ENCODE measurements at regions not wholly inside any gene's neighbourhood (a gene's known extent, or its start where the extent isn't known, plus 50 kb on each side); places are given as distances from the start of the nearest gene placed in this dataset.

GRCh38 chr10:105875050-105875449, 1234.0 kb downstream of the SORCS3 start:
- Histone ChIP-seq H3K27ac (ENCODE audit: low read length) (no peak overlapping the region), H4K20me1 (ENCODE audit: insufficient read depth, low read length) (no peaks in the 10 kb centered on the region), H3K4me2 (ENCODE audit: low read depth, low read length) (no peak overlapping the region), H3K36me3 (replicated peaks; ENCODE audit: insufficient read depth, low read length) (no peaks in the 10 kb centered on the region), H3K9me2 (replicated peaks; ENCODE audit: insufficient read depth, low read length) (no peaks in the 10 kb centered on the region), H2AFZ (ENCODE audit: low read length) (no peak overlapping the region), H3K9ac (ENCODE audit: low read length) (no peak overlapping the region), H3K27me3 (replicated peaks; ENCODE audit: insufficient read depth, low read length) (no peaks in the 10 kb centered on the region), H3K9me3 (replicated peaks; ENCODE audit: insufficient read depth, low read length) (0 out of 2 replicates have a peak, but pooled peaks cover 3% of the 10 kb centered on the region), H3K4me3 (ENCODE audit: low read length) (no peak overlapping the region), H3F3A (ENCODE audit: insufficient read depth, low read length) (no peaks in the 10 kb centered on the region), H3K4me1 (ENCODE audit: low read length) (no peaks in the 10 kb centered on the region), H3K79me2 (ENCODE audit: low read length) (no peaks in the 10 kb centered on the region)
- DNase-seq = no peak
- no peak for TF ChIP-seq EZH2phosphoT487 (IDR thresholded peaks at IDR 0.05; ENCODE audit: low read length)
- no peak for TF ChIP-seq EZH2 (optimal IDR thresholded peaks at IDR 0.05; ENCODE audit: low read depth, low read length)
- TF ChIP-seq, protein P1, sequence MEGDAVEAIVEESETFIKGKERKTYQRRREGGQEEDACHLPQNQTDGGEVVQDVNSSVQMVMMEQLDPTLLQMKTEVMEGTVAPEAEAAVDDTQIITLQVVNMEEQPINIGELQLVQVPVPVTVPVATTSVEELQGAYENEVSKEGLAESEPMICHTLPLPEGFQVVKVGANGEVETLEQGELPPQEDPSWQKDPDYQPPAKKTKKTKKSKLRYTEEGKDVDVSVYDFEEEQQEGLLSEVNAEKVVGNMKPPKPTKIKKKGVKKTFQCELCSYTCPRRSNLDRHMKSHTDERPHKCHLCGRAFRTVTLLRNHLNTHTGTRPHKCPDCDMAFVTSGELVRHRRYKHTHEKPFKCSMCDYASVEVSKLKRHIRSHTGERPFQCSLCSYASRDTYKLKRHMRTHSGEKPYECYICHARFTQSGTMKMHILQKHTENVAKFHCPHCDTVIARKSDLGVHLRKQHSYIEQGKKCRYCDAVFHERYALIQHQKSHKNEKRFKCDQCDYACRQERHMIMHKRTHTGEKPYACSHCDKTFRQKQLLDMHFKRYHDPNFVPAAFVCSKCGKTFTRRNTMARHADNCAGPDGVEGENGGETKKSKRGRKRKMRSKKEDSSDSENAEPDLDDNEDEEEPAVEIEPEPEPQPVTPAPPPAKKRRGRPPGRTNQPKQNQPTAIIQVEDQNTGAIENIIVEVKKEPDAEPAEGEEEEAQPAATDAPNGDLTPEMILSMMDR (IDR thresholded peaks at IDR 0.05; ENCODE audit: low read length) = no peak

- Histone ChIP-seq H3K36me3 (replicated peaks; ENCODE audit: insufficient read depth, low read length) (no peaks in the 10 kb centered on the region), H3K4me3 (ENCODE audit: low read length) (no peak overlapping the region), H3K4me1 (ENCODE audit: low read length) (no peaks in the 10 kb centered on the region), H3K79me2 (ENCODE audit: low read length) (no peaks in the 10 kb centered on the region), H4K20me1 (ENCODE audit: insufficient read depth, low read length) (no peaks in the 10 kb centered on the region), H3K9me3 (replicated peaks; ENCODE audit: insufficient read depth, low read length) (0 out of 2 replicates have a peak, but pooled peaks cover 3% of the 10 kb centered on the region), H3K4me2 (ENCODE audit: low read depth, low read length) (no peak overlapping the region), H3K9me2 (replicated peaks; ENCODE audit: insufficient read depth, low read length) (no peaks in the 10 kb centered on the region), H3K9ac (ENCODE audit: low read length) (no peak overlapping the region), H2AFZ (ENCODE audit: low read length) (no peak overlapping the region), H3K27ac (ENCODE audit: low read length) (no peak overlapping the region), H3K27me3 (replicated peaks; ENCODE audit: insufficient read depth, low read length) (no peaks in the 10 kb centered on the region), H3F3A (ENCODE audit: insufficient read depth, low read length) (no peaks in the 10 kb centered on the region)
- TF ChIP-seq EZH2phosphoT487 (IDR thresholded peaks at IDR 0.05; ENCODE audit: low read length) = no peak
- no peak for DNase-seq
Observed at GRCh38 chr10:105872665-105873064, 1231.6 kb downstream of the SORCS3 start.

GRCh38 chr10:105868935-105869334, 1227.8 kb downstream of the SORCS3 start:
- no peak overlapping the region for H3K4me3 ChIP-seq (ENCODE audit: low read length)
- H3K9me3 ChIP-seq (replicated peaks; ENCODE audit: insufficient read depth, low read length) = no peaks in the 10 kb centered on the region
- H3K36me3 ChIP-seq (replicated peaks; ENCODE audit: insufficient read depth, low read length) = no peaks in the 10 kb centered on the region
- no peaks in the 10 kb centered on the region for H3K4me1 ChIP-seq (ENCODE audit: low read length)
- no peaks in the 10 kb centered on the region for H3K9me2 ChIP-seq (replicated peaks; ENCODE audit: insufficient read depth, low read length)
- H2AFZ ChIP-seq (ENCODE audit: low read length) = no peak overlapping the region
- no peaks in the 10 kb centered on the region for H3K27me3 ChIP-seq (replicated peaks; ENCODE audit: insufficient read depth, low read length)
- TF ChIP-seq, protein P1 (IDR thresholded peaks at IDR 0.05; ENCODE audit: low read length) = no peak
- no peak for TF ChIP-seq EZH2phosphoT487 (IDR thresholded peaks at IDR 0.05; ENCODE audit: low read length)
- TF ChIP-seq EZH2 (optimal IDR thresholded peaks at IDR 0.05; ENCODE audit: low read depth, low read length) = no peak
- no peak overlapping the region for H3K4me2 ChIP-seq (ENCODE audit: low read depth, low read length)
- no peaks in the 10 kb centered on the region for H3K79me2 ChIP-seq (ENCODE audit: low read length)
- no peak overlapping the region for H3K27ac ChIP-seq (ENCODE audit: low read length)
- H3K9ac ChIP-seq (ENCODE audit: low read length) = no peak overlapping the region
- no peaks in the 10 kb centered on the region for H4K20me1 ChIP-seq (ENCODE audit: insufficient read depth, low read length)
- no peak for DNase-seq
- H3F3A ChIP-seq (ENCODE audit: insufficient read depth, low read length) = no peaks in the 10 kb centered on the region

- H3K9me3 ChIP-seq (replicated peaks; ENCODE audit: insufficient read depth, low read length) = no peaks in the 10 kb centered on the region
- no peak overlapping the region for H3K9ac ChIP-seq (ENCODE audit: low read length)
- H4K20me1 ChIP-seq (ENCODE audit: insufficient read depth, low read length) = no peaks in the 10 kb centered on the region
- H3F3A ChIP-seq (ENCODE audit: insufficient read depth, low read length) = no peaks in the 10 kb centered on the region
- DNase-seq = no peak
- H3K36me3 ChIP-seq (replicated peaks; ENCODE audit: insufficient read depth, low read length) = no peaks in the 10 kb centered on the region
- no peak overlapping the region for H2AFZ ChIP-seq (ENCODE audit: low read length)
- H3K4me2 ChIP-seq (ENCODE audit: low read depth, low read length) = no peak overlapping the region
- no peaks in the 10 kb centered on the region for H3K4me1 ChIP-seq (ENCODE audit: low read length)
- H3K27ac ChIP-seq (ENCODE audit: low read length) = no peak overlapping the region
- TF ChIP-seq EZH2 (optimal IDR thresholded peaks at IDR 0.05; ENCODE audit: low read depth, low read length) (no peak), EZH2phosphoT487 (IDR thresholded peaks at IDR 0.05; ENCODE audit: low read length) (no peak)
- TF ChIP-seq, protein P1 (IDR thresholded peaks at IDR 0.05; ENCODE audit: low read length) = no peak
- no peak overlapping the region for H3K4me3 ChIP-seq (ENCODE audit: low read length)
- H3K79me2 ChIP-seq (ENCODE audit: low read length) = no peaks in the 10 kb centered on the region
- no peaks in the 10 kb centered on the region for H3K27me3 ChIP-seq (replicated peaks; ENCODE audit: insufficient read depth, low read length)
- no peaks in the 10 kb centered on the region for H3K9me2 ChIP-seq (replicated peaks; ENCODE audit: insufficient read depth, low read length)
Observed at GRCh38 chr10:105864854-105865253, 1223.8 kb downstream of the SORCS3 start.

Measured in MM.1S (cell line).